ENCODE measurements at regions not wholly inside any gene's neighbourhood (a gene's known extent, or its start where the extent isn't known, plus 50 kb on each side); places are given as distances from the start of the nearest gene placed in this dataset.

- Histone ChIP-seq H2AK5ac (ENCODE audit: low read depth, low read length) (no peak overlapping the region), H2BK15ac (ENCODE audit: low read length) (no peak overlapping the region), H3K56ac (replicated peaks; ENCODE audit: insufficient read length, low read depth, low read length) (no peak overlapping the region), H3K79me1 (ENCODE audit: low read depth, low read length) (no peaks in the 10 kb centered on the region), H4K5ac (ENCODE audit: insufficient read length, low read depth, low read length) (no peak overlapping the region), H3K4me1 (replicated peaks in 1 of 4; ENCODE audit: control insufficient read depth in 3 of 4, insufficient read depth in 4 of 4, low read length in 3 of 4) (no peaks in the 10 kb centered on the region), H3K27me3 (replicated peaks in 1 of 4; ENCODE audit: control insufficient read depth in 3 of 4, extremely low read depth in 1 of 4, insufficient read depth in 3 of 4, low read length in 3 of 4) (no peaks in the 10 kb centered on the region), H2BK5ac (ENCODE audit: low read depth, low read length) (no peak overlapping the region), H2BK20ac (ENCODE audit: low read length) (no peak overlapping the region), H3K4ac (replicated peaks; ENCODE audit: insufficient read length, low read depth, low read length) (no peak overlapping the region), H3K18ac (ENCODE audit: extremely low read depth, low read length) (no peak overlapping the region), H3K9ac (replicated peaks in 1 of 4; ENCODE audit: extremely low read depth in 1 of 4, low read depth in 3 of 4, low read length in 3 of 4) (no peak overlapping the region), H3K23ac (ENCODE audit: insufficient read length) (no peak overlapping the region), H4K8ac (ENCODE audit: extremely low read depth, insufficient read depth, low read length) (no peak overlapping the region), H3K79me2 (ENCODE audit: control insufficient read depth in 1 of 2, insufficient read depth in 2 of 2, low read length in 2 of 2) (no peaks in the 10 kb centered on the region), H2BK12ac (ENCODE audit: low read depth, low read length) (no peak overlapping the region), H3K4me3 (ENCODE audit: extremely low read depth in 1 of 4, insufficient read depth in 2 of 4, low read depth in 3 of 4, low read length in 4 of 4) (no peak overlapping the region), H3K4me2 (ENCODE audit: insufficient read depth in 1 of 2, low read depth in 2 of 2, low read length in 2 of 2) (no peak overlapping the region), H3K9me3 (ENCODE audit: insufficient read depth in 2 of 2, low read depth in 1 of 2, low read length in 1 of 2) (no peaks in the 10 kb centered on the region), H4K91ac (replicated peaks; ENCODE audit: insufficient read length, low read length) (no peak overlapping the region), H3K14ac (ENCODE audit: insufficient read length) (no peak overlapping the region), H3K36me3 (ENCODE audit: control insufficient read depth in 2 of 4, insufficient read depth in 4 of 4, low read length in 3 of 4) (no peaks in the 10 kb centered on the region), H4K20me1 (replicated peaks in 1 of 2; ENCODE audit: control insufficient read depth in 1 of 2, insufficient read depth in 2 of 2, low read length in 2 of 2) (no peaks in the 10 kb centered on the region), H3K27ac (ENCODE audit: low read depth, low read length) (no peak overlapping the region), H2BK120ac (replicated peaks; ENCODE audit: low read depth, low read length) (no peak overlapping the region), H2AFZ (ENCODE audit: low read length) (no peak overlapping the region), H3K23me2 (ENCODE audit: low read depth, low read length) (no peaks in the 10 kb centered on the region)
- 32% methylated on average over 2 of the region's 2 CpGs; no CpG with 5 or more reads in 1 of the 2 experiments for WGBS, 2 experiments (ENCODE audit: extremely low coverage in 1 of 2, insufficient coverage in 1 of 2, insufficient read length in 1 of 2, insufficient replicate concordance in 2 of 2, low coverage in 1 of 2, low lambda C conversion rate in 2 of 2, missing lambda C conversion rate in 1 of 2)
- ChIA-PET POLR2A (ENCODE audit: partially characterized antibody) (no interaction called here), CTCF (ENCODE audit: partially characterized antibody) (interaction anchor here (1.0 to 3.2 kb wide), 4 partner anchors 42 to 423 kb away, joined by 3 to 20 read pairs (median 11); no protein-coding TSS in a partner anchor)
- TF ChIP-seq HDAC6 (IDR thresholded peaks at IDR 0.05; ENCODE audit: low read depth, low read length): no peak
- TF ChIP-seq RAD21 (IDR thresholded peaks at IDR 0.05 in 1 of 2, conservative IDR thresholded peaks at IDR 0.05 in 1 of 2; ENCODE audit: low read depth in 2 of 2, low read length in 2 of 2): peak; percentile 63 to 73
- peak in 2 of 3 experiments; percentile 12 to 31; a peak in 2 of 4 replicates for TF ChIP-seq CTCF (IDR thresholded peaks at IDR 0.05; ENCODE audit: control extremely low read depth in 1 of 3, insufficient read depth in 1 of 3, low read depth in 1 of 3, low read length in 3 of 3)
- FAIRE-seq (no peak), DNase-seq (ENCODE audit: low read depth in 1 of 2, low spot score in 2 of 2) (no peak)
Measured at GRCh38 chr5:28766565-28767158, 1728.3 kb upstream of the CDH9 start.

All from H1 (cell line).